ENCODE measurements at regions not wholly inside any gene's neighbourhood (a gene's known extent, or its start where the extent isn't known, plus 50 kb on each side); places are given as distances from the start of the nearest gene placed in this dataset.

- no peak overlapping the region for H3K9ac ChIP-seq (ENCODE audit: low read depth, low read length)
- no peaks in the 10 kb centered on the region for H3K9me3 ChIP-seq (ENCODE audit: control insufficient read depth, insufficient read depth, low read length)
- no peaks in the 10 kb centered on the region for H3K36me3 ChIP-seq (ENCODE audit: control insufficient read depth, insufficient read depth, low read length)
- no peak overlapping the region for H3K4me3 ChIP-seq (ENCODE audit: low read depth, low read length)
- no peaks in the 10 kb centered on the region for H3K4me1 ChIP-seq (ENCODE audit: control insufficient read depth, insufficient read depth, low read length)
- no peaks in the 10 kb centered on the region for H3K27me3 ChIP-seq (ENCODE audit: control insufficient read depth, insufficient read depth, low read length)
Observed at GRCh38 chrX:5399403-5399802, 829.3 kb downstream of the NLGN4X start.

GRCh38 chrX:5397409-5397808 is 831.3 kb downstream of the NLGN4X start:
- H3K36me3 ChIP-seq (ENCODE audit: control insufficient read depth, insufficient read depth, low read length): no peaks in the 10 kb centered on the region
- H3K9me3 ChIP-seq (ENCODE audit: control insufficient read depth, insufficient read depth, low read length): no peaks in the 10 kb centered on the region
- no peaks in the 10 kb centered on the region for H3K4me1 ChIP-seq (ENCODE audit: control insufficient read depth, insufficient read depth, low read length)
- H3K9ac ChIP-seq (ENCODE audit: low read depth, low read length): no peak overlapping the region
- H3K4me3 ChIP-seq (ENCODE audit: low read depth, low read length): no peak overlapping the region
- no peaks in the 10 kb centered on the region for H3K27me3 ChIP-seq (ENCODE audit: control insufficient read depth, insufficient read depth, low read length)

- Histone ChIP-seq H3K4me3 (ENCODE audit: low read depth, low read length) (no peak overlapping the region), H3K9ac (ENCODE audit: low read depth, low read length) (no peak overlapping the region), H3K27me3 (ENCODE audit: control insufficient read depth, insufficient read depth, low read length) (no peaks in the 10 kb centered on the region), H3K4me1 (ENCODE audit: control insufficient read depth, insufficient read depth, low read length) (no peaks in the 10 kb centered on the region), H3K9me3 (ENCODE audit: control insufficient read depth, insufficient read depth, low read length) (no peaks in the 10 kb centered on the region), H3K36me3 (ENCODE audit: control insufficient read depth, insufficient read depth, low read length) (no peaks in the 10 kb centered on the region)
Observed at GRCh38 chrX:5390376-5390775, 838.3 kb downstream of the NLGN4X start.

GRCh38 chrX:5388087-5388486 is 840.6 kb downstream of the NLGN4X start:
- H3K4me3 ChIP-seq (ENCODE audit: low read depth, low read length): no peak overlapping the region
- no peaks in the 10 kb centered on the region for H3K9me3 ChIP-seq (ENCODE audit: control insufficient read depth, insufficient read depth, low read length)
- no peaks in the 10 kb centered on the region for H3K4me1 ChIP-seq (ENCODE audit: control insufficient read depth, insufficient read depth, low read length)
- no peaks in the 10 kb centered on the region for H3K27me3 ChIP-seq (ENCODE audit: control insufficient read depth, insufficient read depth, low read length)
- H3K36me3 ChIP-seq (ENCODE audit: control insufficient read depth, insufficient read depth, low read length): no peaks in the 10 kb centered on the region
- H3K9ac ChIP-seq (ENCODE audit: low read depth, low read length): no peak overlapping the region

DNA sequence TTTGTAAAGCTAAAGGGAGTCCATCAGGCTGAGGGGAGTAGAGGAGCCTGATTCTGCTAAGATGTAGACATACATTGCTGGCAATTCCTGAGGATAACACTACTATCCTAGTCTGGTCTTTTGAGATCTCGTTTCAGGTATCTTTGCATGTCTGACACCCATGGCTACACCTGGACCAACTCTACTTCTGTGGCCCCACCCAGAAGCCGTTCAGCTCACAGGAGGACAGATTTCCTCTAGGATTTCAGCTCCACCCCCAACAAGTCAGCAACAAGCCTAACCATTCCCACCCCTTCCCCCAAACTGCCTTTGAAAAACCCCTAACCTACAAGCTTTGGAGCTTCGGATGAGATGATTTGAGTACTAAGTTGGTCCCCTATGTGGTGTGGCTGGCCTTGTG is 848.2 kb downstream of the NLGN4X start:
- no peaks in the 10 kb centered on the region for H3K36me3 ChIP-seq (ENCODE audit: control insufficient read depth, insufficient read depth, low read length)
- no peaks in the 10 kb centered on the region for H3K27me3 ChIP-seq (ENCODE audit: control insufficient read depth, insufficient read depth, low read length)
- H3K9ac ChIP-seq (ENCODE audit: low read depth, low read length): no peak overlapping the region
- H3K4me1 ChIP-seq (ENCODE audit: control insufficient read depth, insufficient read depth, low read length): peaks cover 8% of the 10 kb centered on the region
- H3K9me3 ChIP-seq (ENCODE audit: control insufficient read depth, insufficient read depth, low read length): no peaks in the 10 kb centered on the region
- H3K4me3 ChIP-seq (ENCODE audit: low read depth, low read length): no peak overlapping the region

- Histone ChIP-seq H3K9me3 (ENCODE audit: control insufficient read depth, insufficient read depth, low read length) (no peaks in the 10 kb centered on the region), H3K9ac (ENCODE audit: low read depth, low read length) (no peak overlapping the region)
Observed at GRCh38 chrX:5341902-5342301, 886.8 kb downstream of the NLGN4X start.

GRCh38 chrX:5337160-5337559 is 891.5 kb downstream of the NLGN4X start:
- no peaks in the 10 kb centered on the region for H3K36me3 ChIP-seq (ENCODE audit: control insufficient read depth, insufficient read depth, low read length)

More at GRCh38 chrX:5341902-5342301, 886.8 kb downstream of the NLGN4X start:
- Histone ChIP-seq H3K27me3 (ENCODE audit: control insufficient read depth, insufficient read depth, low read length) (no peaks in the 10 kb centered on the region), H3K4me1 (ENCODE audit: control insufficient read depth, insufficient read depth, low read length) (no peaks in the 10 kb centered on the region), H3K36me3 (ENCODE audit: control insufficient read depth, insufficient read depth, low read length) (no peaks in the 10 kb centered on the region), H3K4me3 (ENCODE audit: low read depth, low read length) (no peak overlapping the region)

DNA sequence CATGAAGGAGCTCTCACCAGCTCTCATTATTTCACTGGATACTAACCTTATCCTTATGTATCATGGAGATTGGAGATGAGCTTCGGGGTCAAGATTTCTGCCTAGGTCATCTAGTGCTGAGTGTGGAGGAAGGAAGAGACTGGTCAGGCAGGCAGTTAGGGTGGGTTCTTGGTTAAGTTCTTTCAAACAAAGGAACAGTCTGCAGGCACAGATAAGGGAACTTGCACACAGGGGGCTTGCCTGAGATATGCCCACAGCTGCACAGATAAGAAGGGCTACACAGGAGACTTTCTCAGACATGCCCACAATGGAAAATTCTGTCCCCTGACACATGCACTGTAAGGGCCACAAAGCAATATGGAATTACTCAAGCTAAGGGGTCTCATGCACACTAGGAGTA is 904.1 kb downstream of the NLGN4X start:
- H3K36me3 ChIP-seq (ENCODE audit: control insufficient read depth, insufficient read depth, low read length): no peaks in the 10 kb centered on the region
- H3K9ac ChIP-seq (ENCODE audit: low read depth, low read length): no peak overlapping the region
- no peak overlapping the region for H3K4me3 ChIP-seq (ENCODE audit: low read depth, low read length)
- H3K4me1 ChIP-seq (ENCODE audit: control insufficient read depth, insufficient read depth, low read length): no peaks in the 10 kb centered on the region
- H3K9me3 ChIP-seq (ENCODE audit: control insufficient read depth, insufficient read depth, low read length): no peaks in the 10 kb centered on the region
- H3K27me3 ChIP-seq (ENCODE audit: control insufficient read depth, insufficient read depth, low read length): no peaks in the 10 kb centered on the region

More at GRCh38 chrX:5337160-5337559, 891.5 kb downstream of the NLGN4X start:
- H3K4me3 ChIP-seq (ENCODE audit: low read depth, low read length): no peak overlapping the region
- H3K9me3 ChIP-seq (ENCODE audit: control insufficient read depth, insufficient read depth, low read length): no peaks in the 10 kb centered on the region
- H3K27me3 ChIP-seq (ENCODE audit: control insufficient read depth, insufficient read depth, low read length): no peaks in the 10 kb centered on the region
- no peaks in the 10 kb centered on the region for H3K4me1 ChIP-seq (ENCODE audit: control insufficient read depth, insufficient read depth, low read length)
- no peak overlapping the region for H3K9ac ChIP-seq (ENCODE audit: low read depth, low read length)

- Histone ChIP-seq H3K4me1 (ENCODE audit: control insufficient read depth, insufficient read depth, low read length) (no peaks in the 10 kb centered on the region), H3K9me3 (ENCODE audit: control insufficient read depth, insufficient read depth, low read length) (no peaks in the 10 kb centered on the region), H3K27me3 (ENCODE audit: control insufficient read depth, insufficient read depth, low read length) (no peaks in the 10 kb centered on the region), H3K36me3 (ENCODE audit: control insufficient read depth, insufficient read depth, low read length) (no peaks in the 10 kb centered on the region), H3K4me3 (ENCODE audit: low read depth, low read length) (no peak overlapping the region), H3K9ac (ENCODE audit: low read depth, low read length) (no peak overlapping the region)
Observed at GRCh38 chrX:5314148-5314547, 914.5 kb downstream of the NLGN4X start.

DNA sequence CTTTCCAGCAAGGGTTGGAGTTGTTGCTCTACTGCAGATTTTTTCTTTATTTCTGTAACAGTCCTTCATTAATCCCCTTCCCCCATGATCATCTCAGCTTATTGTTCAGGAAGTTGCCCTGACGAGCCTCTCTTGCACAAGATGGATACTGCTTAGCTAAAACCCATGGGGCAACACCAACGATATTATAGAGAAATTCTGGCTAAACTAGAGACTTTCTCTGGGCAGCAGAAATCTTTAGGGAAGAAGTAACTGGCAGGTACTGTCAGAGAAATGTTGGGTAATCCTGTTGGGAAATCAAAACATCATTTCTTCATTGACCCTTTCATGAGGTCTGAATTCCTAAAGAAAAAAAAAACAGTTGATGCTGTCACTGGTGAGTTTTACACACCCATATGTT is 921.3 kb downstream of the NLGN4X start:
- H3K4me1 ChIP-seq (ENCODE audit: control insufficient read depth, insufficient read depth, low read length): no peaks in the 10 kb centered on the region
- no peaks in the 10 kb centered on the region for H3K27me3 ChIP-seq (ENCODE audit: control insufficient read depth, insufficient read depth, low read length)
- H3K36me3 ChIP-seq (ENCODE audit: control insufficient read depth, insufficient read depth, low read length): no peaks in the 10 kb centered on the region
- no peaks in the 10 kb centered on the region for H3K9me3 ChIP-seq (ENCODE audit: control insufficient read depth, insufficient read depth, low read length)
- H3K4me3 ChIP-seq (ENCODE audit: low read depth, low read length): no peak overlapping the region
- H3K9ac ChIP-seq (ENCODE audit: low read depth, low read length): no peak overlapping the region

- no peak overlapping the region for H3K4me3 ChIP-seq (ENCODE audit: low read depth, low read length)
- H3K9ac ChIP-seq (ENCODE audit: low read depth, low read length): no peak overlapping the region
- H3K9me3 ChIP-seq (ENCODE audit: control insufficient read depth, insufficient read depth, low read length): no peaks in the 10 kb centered on the region
- H3K27me3 ChIP-seq (ENCODE audit: control insufficient read depth, insufficient read depth, low read length): no peaks in the 10 kb centered on the region
- H3K4me1 ChIP-seq (ENCODE audit: control insufficient read depth, insufficient read depth, low read length): no peaks in the 10 kb centered on the region
- no peaks in the 10 kb centered on the region for H3K36me3 ChIP-seq (ENCODE audit: control insufficient read depth, insufficient read depth, low read length)
Observed at GRCh38 chrX:5306654-5307121, 922.0 kb downstream of the NLGN4X start.

- Histone ChIP-seq H3K27me3 (ENCODE audit: control insufficient read depth, insufficient read depth, low read length) (no peaks in the 10 kb centered on the region), H3K36me3 (ENCODE audit: control insufficient read depth, insufficient read depth, low read length) (no peaks in the 10 kb centered on the region), H3K4me1 (ENCODE audit: control insufficient read depth, insufficient read depth, low read length) (no peaks in the 10 kb centered on the region), H3K9ac (ENCODE audit: low read depth, low read length) (no peak overlapping the region), H3K4me3 (ENCODE audit: low read depth, low read length) (no peak overlapping the region), H3K9me3 (ENCODE audit: control insufficient read depth, insufficient read depth, low read length) (no peaks in the 10 kb centered on the region)
Observed at GRCh38 chrX:5305452-5305851, 923.2 kb downstream of the NLGN4X start.

DNA sequence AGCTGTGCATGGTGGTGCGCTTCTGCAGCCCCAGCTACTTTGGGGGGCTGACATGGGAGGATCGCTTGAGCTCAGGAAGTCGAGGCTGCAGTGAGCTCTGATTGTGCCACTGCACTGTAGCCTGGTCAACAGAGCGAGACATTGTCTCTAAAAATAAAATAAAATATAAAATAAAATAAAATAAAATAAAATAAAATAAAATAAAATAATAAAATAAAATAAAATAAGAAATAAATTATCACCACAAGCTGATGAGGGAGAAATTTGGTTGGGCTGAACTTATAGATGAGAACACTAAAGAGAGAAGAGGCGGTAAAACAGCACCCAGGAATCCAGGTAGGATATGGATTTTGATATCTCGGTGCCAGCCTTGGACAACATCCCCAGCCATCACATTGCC is 933.7 kb downstream of the NLGN4X start:
- Histone ChIP-seq H3K9me3 (ENCODE audit: control insufficient read depth, insufficient read depth, low read length) (no peaks in the 10 kb centered on the region), H3K9ac (ENCODE audit: low read depth, low read length) (no peak overlapping the region), H3K4me3 (ENCODE audit: low read depth, low read length) (no peak overlapping the region), H3K36me3 (ENCODE audit: control insufficient read depth, insufficient read depth, low read length) (no peaks in the 10 kb centered on the region), H3K4me1 (ENCODE audit: control insufficient read depth, insufficient read depth, low read length) (no peaks in the 10 kb centered on the region), H3K27me3 (ENCODE audit: control insufficient read depth, insufficient read depth, low read length) (no peaks in the 10 kb centered on the region)
